Body of pancreas (tissue), 4 donors: ENCODE measurements at regions not wholly inside any gene's neighbourhood (a gene's known extent, or its start where the extent isn't known, plus 50 kb on each side); places are given as distances from the start of the nearest gene placed in this dataset.

Experiments used
- CTCF ChIP-seq, 7 experiments: fragments of 450-650 bp in 4 of 7; fragments of 200-600 bp in 3 of 7; sonication (generic) in 3 of 7; IDR thresholded peaks; one replicate each; pipeline ENCODE4 v1.5.1; 2016 to 2019; ENCODE audit warnings: antibody characterized with exemption in 7 of 7
- POLR2A ChIP-seq, 3 donors: fragments of 450-650 bp; IDR thresholded peaks; one replicate each; pipeline ENCODE4 v1.6.1; 2016; ENCODE audit warnings: antibody characterized with exemption in 3 of 3, mild to moderate bottlenecking in 2 of 3

- TF ChIP-seq CTCF (IDR thresholded peaks at IDR 0.05) = no peak
- TF ChIP-seq POLR2A (IDR thresholded peaks at IDR 0.05) = no peak
Measured at GRCh38 chr5:5077236-5077635, 62.9 kb upstream of the ADAMTS16 start.
